HUES6 (cell line): ENCODE measurements at regions not wholly inside any gene's neighbourhood (a gene's known extent, or its start where the extent isn't known, plus 50 kb on each side); places are given as distances from the start of the nearest gene placed in this dataset.

ENCODE experiments used
- H3K27ac ChIP-seq: 2 replicates; pipeline ENCODE4 v1.7.0; 2013; ENCODE audit warnings: low read depth, mild to moderate bottlenecking, low read length, inconsistent platforms
- H3K27me3 ChIP-seq: 2 replicates; pipeline ENCODE4 v1.6.1; 2013; ENCODE audit warnings: low read length; ENCODE audit not compliant: control insufficient read depth, insufficient read depth
- H3K36me3 ChIP-seq: 2 replicates; pipeline ENCODE4 v1.6.1; 2013; ENCODE audit warnings: low read length; ENCODE audit not compliant: control insufficient read depth, insufficient read depth
- H3K4me1 ChIP-seq: 2 replicates; pipeline ENCODE4 v1.6.1; 2013; ENCODE audit warnings: low read length; ENCODE audit not compliant: control insufficient read depth, insufficient read depth
- H3K4me3 ChIP-seq: 2 replicates; pipeline ENCODE4 v1.5.1; 2013; ENCODE audit warnings: low read depth, low read length
- H3K9ac ChIP-seq: one replicate; pipeline ENCODE4 v1.6.1; 2013; ENCODE audit warnings: mild to moderate bottlenecking, low read length
- H3K9me3 ChIP-seq: 2 replicates; pipeline ENCODE4 v1.6.1; 2013; ENCODE audit warnings: low read depth, low read length; ENCODE audit not compliant: control insufficient read depth, insufficient read depth

DNA sequence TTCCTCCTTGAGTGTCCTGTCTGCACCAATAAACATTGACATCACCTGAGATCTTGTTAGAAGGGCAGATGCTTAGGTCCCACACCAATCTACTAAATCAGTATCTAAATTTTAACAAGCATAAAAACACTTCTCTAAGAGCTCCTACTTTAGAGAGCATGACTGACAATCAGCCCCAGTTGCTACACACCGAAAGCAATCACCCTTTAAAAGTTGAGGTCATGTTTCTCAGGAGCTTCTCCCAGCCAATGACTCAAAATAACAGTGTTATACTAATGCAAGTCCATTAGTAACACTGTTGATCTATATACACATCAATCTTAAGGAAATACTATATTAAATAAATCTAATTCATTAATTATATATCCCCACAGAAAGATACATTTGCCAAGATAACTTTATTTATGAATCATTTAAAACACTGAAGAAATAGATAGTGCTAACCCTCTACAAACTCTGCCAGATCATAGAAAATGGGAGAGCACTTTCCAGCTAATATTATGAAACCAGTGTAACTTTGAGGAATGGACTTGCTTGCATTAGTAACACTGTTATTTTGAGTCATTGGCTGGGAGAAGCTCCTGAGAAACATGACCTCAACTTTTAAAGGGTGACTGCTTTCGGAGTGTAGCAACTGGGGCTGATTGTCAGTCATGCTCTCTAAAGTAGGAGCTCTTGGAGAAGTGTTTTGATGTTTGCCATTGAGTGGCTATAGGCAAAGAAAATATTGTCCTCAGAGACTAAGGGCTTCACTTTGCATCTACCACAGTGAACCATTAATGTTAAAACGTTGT is 109.8 kb upstream of the HDX start:
- H3K4me3 ChIP-seq = no peak overlapping the region

DNA sequence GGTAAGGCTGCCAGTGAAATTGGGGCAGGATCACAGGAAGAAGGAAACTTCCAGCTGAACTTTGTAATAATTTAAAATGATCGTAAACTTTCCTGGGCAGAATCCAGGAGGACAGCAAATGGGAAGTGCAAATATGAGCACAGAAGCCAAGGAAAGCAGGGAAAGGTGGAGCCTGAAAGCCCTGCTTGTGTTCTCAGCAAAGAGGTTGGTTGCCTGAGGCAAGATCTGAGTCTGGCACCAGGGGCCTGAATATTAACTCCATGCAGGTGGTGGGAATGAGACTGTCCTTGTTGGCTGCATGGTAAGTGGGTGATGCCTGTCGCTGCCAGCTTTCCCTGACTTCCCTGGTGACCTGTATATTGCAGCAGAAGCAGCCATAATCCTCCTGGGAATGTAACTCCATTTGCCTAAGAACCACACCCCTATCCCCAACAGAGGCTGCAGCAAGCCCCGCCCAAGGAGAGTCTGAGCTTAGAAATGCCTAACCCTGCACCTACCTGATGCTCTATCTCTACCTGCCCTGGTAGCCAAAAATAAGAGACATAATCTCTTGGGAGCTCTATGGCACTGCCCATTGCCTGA is 132.0 kb upstream of the HDX start:
- no peaks in the 10 kb centered on the region for H3K36me3 ChIP-seq
- no peaks in the 10 kb centered on the region for H3K27me3 ChIP-seq
- H3K4me3 ChIP-seq = no peak overlapping the region
- no peak overlapping the region for H3K9ac ChIP-seq
- peaks cover 6% of the 10 kb centered on the region; the same call in 1 of the 2 replicates for H3K4me1 ChIP-seq
- H3K27ac ChIP-seq = no peak overlapping the region
- 0 out of 2 replicates have a peak, but pooled peaks cover 4% of the 10 kb centered on the region for H3K9me3 ChIP-seq

More for the DNA sequence above, 109.8 kb upstream of the HDX start:
- Histone ChIP-seq H3K27ac (no peak overlapping the region), H3K9ac (no peak overlapping the region), H3K36me3 (no peaks in the 10 kb centered on the region), H3K4me1 (no peaks in the 10 kb centered on the region), H3K9me3 (no peaks in the 10 kb centered on the region), H3K27me3 (no peaks in the 10 kb centered on the region)

GRCh38 chrX:84666086-84666485 is 163.8 kb upstream of the HDX start:
- H3K4me1 ChIP-seq = 0 out of 2 replicates have a peak, but pooled peaks cover 7% of the 10 kb centered on the region

DNA sequence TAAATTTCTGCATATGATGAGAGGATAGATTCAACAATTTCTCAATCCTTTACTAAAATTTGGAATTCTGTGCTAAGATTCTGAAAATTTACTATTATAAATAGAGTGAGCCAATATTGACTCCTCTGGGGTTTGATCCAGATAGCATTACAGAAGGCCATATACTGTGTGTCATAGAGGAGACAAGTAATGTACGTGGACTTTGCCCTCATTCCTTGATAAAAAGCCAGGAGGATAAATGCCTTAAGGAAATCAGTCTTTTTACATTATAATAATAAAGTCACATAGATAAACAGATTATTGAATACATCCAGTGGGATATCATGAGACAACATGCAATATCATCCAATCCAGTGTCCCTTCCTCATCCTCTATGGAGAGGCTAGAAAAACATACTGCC is 188.0 kb upstream of the HDX start:
- no peak overlapping the region for H3K9ac ChIP-seq
- H3K36me3 ChIP-seq = no peaks in the 10 kb centered on the region
- no peak overlapping the region for H3K4me3 ChIP-seq
- no peaks in the 10 kb centered on the region; the same call in 1 of the 2 replicates for H3K27me3 ChIP-seq
- peaks cover 4% of the 10 kb centered on the region for H3K4me1 ChIP-seq
- H3K9me3 ChIP-seq = no peaks in the 10 kb centered on the region
- no peak overlapping the region for H3K27ac ChIP-seq

More at GRCh38 chrX:84666086-84666485, 163.8 kb upstream of the HDX start:
- Histone ChIP-seq H3K9ac (no peak overlapping the region), H3K27ac (no peak overlapping the region), H3K27me3 (no peaks in the 10 kb centered on the region), H3K36me3 (no peaks in the 10 kb centered on the region), H3K9me3 (no peaks in the 10 kb centered on the region), H3K4me3 (no peak overlapping the region)

DNA sequence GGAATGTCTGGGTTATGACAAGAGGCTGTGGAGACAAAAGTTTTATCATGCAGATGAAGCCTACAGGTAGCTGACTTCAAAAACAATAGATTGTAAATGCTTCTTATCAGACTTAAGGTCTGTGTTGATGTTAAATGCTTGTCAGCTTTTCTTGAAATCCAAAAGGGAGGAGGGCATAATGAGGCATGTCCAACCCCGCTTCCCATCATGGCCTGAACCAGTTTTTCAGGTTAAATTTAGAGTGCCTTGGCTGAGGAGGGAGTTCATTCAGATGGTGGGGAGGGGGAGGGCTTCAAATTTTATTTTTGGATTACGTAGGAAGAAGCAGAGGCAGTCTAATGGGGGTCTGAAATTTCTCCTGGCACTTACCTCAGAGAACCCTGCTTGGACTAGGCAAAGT is 207.7 kb upstream of the HDX start:
- Histone ChIP-seq H3K36me3 (no peaks in the 10 kb centered on the region), H3K27me3 (no peaks in the 10 kb centered on the region), H3K4me1 (peaks cover 26% of the 10 kb centered on the region), H3K4me3 (peak overlapping the region; percentile 17; the same call in 1 of the 2 replicates), H3K27ac (0 out of 2 replicates have a peak overlapping the region, but pooled peaks have one; percentile 25), H3K9ac (no peak overlapping the region), H3K9me3 (no peaks in the 10 kb centered on the region)

- Histone ChIP-seq H3K27me3 (no peaks in the 10 kb centered on the region), H3K9me3 (no peaks in the 10 kb centered on the region), H3K4me3 (peak overlapping the region; percentile 17; the same call in 1 of the 2 replicates), H3K9ac (no peak overlapping the region), H3K27ac (0 out of 2 replicates have a peak overlapping the region, but pooled peaks have one; percentile 25), H3K36me3 (no peaks in the 10 kb centered on the region), H3K4me1 (peaks cover 26% of the 10 kb centered on the region)
Observed at GRCh38 chrX:84710611-84711010, 208.4 kb upstream of the HDX start.

DNA sequence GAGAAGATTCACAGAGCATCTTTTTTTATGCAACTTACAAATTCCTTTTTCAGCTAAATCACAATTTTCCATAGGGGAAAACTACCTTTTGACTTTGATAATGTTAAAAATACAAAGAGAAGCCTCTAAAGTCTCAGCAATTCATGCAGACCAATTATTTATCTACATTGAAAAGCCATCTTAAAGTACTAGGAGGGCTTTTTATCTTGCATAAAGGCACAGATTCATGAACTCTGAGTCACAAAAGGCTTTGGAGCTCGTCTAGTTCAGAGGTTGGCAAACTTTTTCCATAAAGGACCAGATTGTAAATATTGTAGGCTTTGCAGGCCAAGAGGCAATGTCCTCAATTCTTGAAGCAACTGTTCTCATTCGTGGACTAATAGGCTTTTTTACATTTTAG is 210.4 kb upstream of the HDX start:
- Histone ChIP-seq H3K4me1 (peaks cover 26% of the 10 kb centered on the region), H3K27me3 (no peaks in the 10 kb centered on the region; the same call in 1 of the 2 replicates), H3K27ac (no peak overlapping the region), H3K36me3 (no peaks in the 10 kb centered on the region), H3K4me3 (no peak overlapping the region), H3K9ac (no peak overlapping the region), H3K9me3 (no peaks in the 10 kb centered on the region)

DNA sequence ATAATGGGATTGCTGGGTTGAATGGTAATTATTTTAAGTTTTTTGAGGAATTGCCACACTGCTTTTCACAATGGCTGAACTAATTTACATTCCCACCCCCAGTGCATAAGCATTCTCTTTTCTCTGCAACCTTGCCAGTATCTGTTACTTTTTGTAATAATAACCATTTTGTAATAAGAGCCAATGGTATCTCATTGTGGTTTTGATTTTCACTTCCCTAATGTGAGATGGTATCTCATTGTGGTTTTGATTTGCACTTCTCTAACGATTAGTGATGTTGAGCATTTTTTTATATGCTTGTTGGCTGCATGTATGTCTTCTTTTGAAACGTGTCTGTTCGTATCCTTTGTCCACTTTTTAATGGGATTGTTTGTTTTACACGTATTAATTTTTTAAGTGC is 213.1 kb upstream of the HDX start:
- Histone ChIP-seq H3K9ac (no peak overlapping the region), H3K9me3 (no peaks in the 10 kb centered on the region), H3K4me1 (peaks cover 15% of the 10 kb centered on the region), H3K36me3 (no peaks in the 10 kb centered on the region), H3K27me3 (no peaks in the 10 kb centered on the region; the same call in 1 of the 2 replicates), H3K4me3 (no peak overlapping the region), H3K27ac (no peak overlapping the region)

DNA sequence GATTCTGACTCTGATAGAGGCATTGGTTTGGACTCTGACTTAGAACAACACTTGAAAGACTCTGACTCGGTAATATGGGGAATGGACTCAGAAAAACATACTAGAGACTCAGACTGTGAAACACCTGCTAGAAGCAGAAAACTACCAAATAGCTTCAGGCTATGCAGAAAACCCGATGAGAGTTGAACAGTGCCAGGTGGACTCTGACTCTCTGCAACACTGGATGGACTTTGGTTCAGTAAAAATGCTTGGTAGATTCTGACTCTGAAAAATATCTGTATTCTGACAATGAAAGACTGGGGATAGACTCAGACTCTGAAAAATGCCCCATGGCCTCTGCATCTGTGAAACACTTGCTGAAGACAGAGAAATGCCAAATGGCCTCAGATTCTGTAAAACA is 215.1 kb upstream of the HDX start:
- Histone ChIP-seq H3K9me3 (no peaks in the 10 kb centered on the region), H3K9ac (no peak overlapping the region), H3K27ac (no peak overlapping the region), H3K4me1 (peaks cover 8% of the 10 kb centered on the region; the same call in 1 of the 2 replicates), H3K4me3 (no peak overlapping the region), H3K36me3 (no peaks in the 10 kb centered on the region), H3K27me3 (no peaks in the 10 kb centered on the region; the same call in 1 of the 2 replicates)

DNA sequence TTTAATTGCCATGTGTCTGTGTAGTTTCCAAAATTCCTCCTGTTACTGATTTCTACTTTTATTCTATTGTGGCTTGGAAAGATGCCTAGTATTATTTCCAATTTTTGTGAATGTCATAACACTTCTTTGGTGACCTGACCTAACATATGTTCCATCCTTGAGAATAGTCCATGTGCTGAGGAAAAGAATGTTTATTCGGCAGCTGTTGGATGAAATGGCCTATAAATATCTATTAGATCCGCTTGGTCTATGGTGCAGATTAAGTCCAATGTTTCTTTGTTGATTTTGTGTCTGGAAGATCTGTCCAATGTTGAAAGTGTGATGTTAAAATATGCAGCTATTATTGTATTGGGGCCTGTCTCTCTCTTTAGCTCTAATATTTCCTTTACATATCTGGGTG is 219.2 kb upstream of the HDX start:
- no peaks in the 10 kb centered on the region for H3K9me3 ChIP-seq
- H3K27me3 ChIP-seq = no peaks in the 10 kb centered on the region; the same call in 1 of the 2 replicates
- no peaks in the 10 kb centered on the region for H3K36me3 ChIP-seq
- no peak overlapping the region for H3K27ac ChIP-seq
- H3K4me3 ChIP-seq = no peak overlapping the region
- no peak overlapping the region for H3K9ac ChIP-seq
- H3K4me1 ChIP-seq = peaks cover 8% of the 10 kb centered on the region; the same call in 1 of the 2 replicates

GRCh38 chrX:84724576-84724975 is 222.3 kb upstream of the HDX start:
- Histone ChIP-seq H3K27ac (no peak overlapping the region), H3K36me3 (no peaks in the 10 kb centered on the region), H3K9ac (no peak overlapping the region), H3K9me3 (no peaks in the 10 kb centered on the region), H3K4me1 (peaks cover 8% of the 10 kb centered on the region; the same call in 1 of the 2 replicates), H3K4me3 (no peak overlapping the region), H3K27me3 (no peaks in the 10 kb centered on the region)
